ENCODE measurements at regions not wholly inside any gene's neighbourhood (a gene's known extent, or its start where the extent isn't known, plus 50 kb on each side); places are given as distances from the start of the nearest gene placed in this dataset.

GRCh38 chr4:160969925-160970324, 1193.9 kb downstream of the FSTL5 start:
- no peak overlapping the region for H3K4me3 Mint-ChIP-seq (ENCODE audit: unreplicated experiment)
- no peaks in the 10 kb centered on the region for H3K36me3 Mint-ChIP-seq (ENCODE audit: insufficient read depth, unreplicated experiment)
- no peak overlapping the region for H3K27ac Mint-ChIP-seq (ENCODE audit: low read depth, unreplicated experiment)
- TF ChIP-seq CTCF (IDR thresholded peaks at IDR 0.05; ENCODE audit: unreplicated experiment), result no peak
- POLR2A ChIA-PET, result no interaction called here
- DNase-seq (ENCODE audit: unreplicated experiment), result no peak
- CTCF ChIA-PET, result no interaction called here
- intact Hi-C loops (cut with micrococcal nuclease), result no loop called here
- no peaks in the 10 kb centered on the region for H3K4me1 Mint-ChIP-seq (ENCODE audit: insufficient read depth, unreplicated experiment)
- no peaks in the 10 kb centered on the region for H3K9me3 Mint-ChIP-seq (ENCODE audit: unreplicated experiment)
- H3K27me3 Mint-ChIP-seq (ENCODE audit: insufficient read depth, unreplicated experiment), result no peaks in the 10 kb centered on the region
- no TSS peak for BruUV-seq (replicated peaks)

DNA sequence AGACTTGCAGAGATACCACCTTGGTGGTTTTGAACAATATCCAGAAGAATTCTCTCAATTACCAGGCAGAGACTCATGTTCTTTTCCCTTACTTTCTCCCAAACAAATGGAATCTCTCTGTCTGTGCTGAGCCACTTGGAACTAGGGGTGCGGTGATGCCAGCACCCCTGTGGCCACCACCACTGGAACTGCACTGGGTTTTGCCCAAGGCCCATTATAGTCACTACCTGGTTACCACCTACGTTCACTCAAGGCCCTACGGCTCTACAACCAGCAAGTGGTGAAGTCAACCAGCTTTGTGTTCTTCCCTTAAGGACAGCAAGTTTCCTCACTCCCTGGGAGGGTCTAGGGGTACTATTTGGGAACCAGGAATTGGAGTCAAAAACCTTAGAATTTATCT, 1183.7 kb downstream of the FSTL5 start:
- H3K27ac Mint-ChIP-seq (ENCODE audit: low read depth, unreplicated experiment), result no peak overlapping the region
- POLR2A ChIA-PET, result no interaction called here
- H3K4me3 Mint-ChIP-seq (ENCODE audit: unreplicated experiment), result no peak overlapping the region
- H3K4me1 Mint-ChIP-seq (ENCODE audit: insufficient read depth, unreplicated experiment), result no peaks in the 10 kb centered on the region
- intact Hi-C loops (cut with micrococcal nuclease), result no loop called here
- H3K9me3 Mint-ChIP-seq (ENCODE audit: unreplicated experiment), result no peaks in the 10 kb centered on the region
- H3K36me3 Mint-ChIP-seq (ENCODE audit: insufficient read depth, unreplicated experiment), result no peaks in the 10 kb centered on the region
- no peak for TF ChIP-seq CTCF (IDR thresholded peaks at IDR 0.05; ENCODE audit: unreplicated experiment)
- no peak for DNase-seq (ENCODE audit: unreplicated experiment)
- CTCF ChIA-PET, result interaction anchor here (0.6 kb wide), 1 partner anchor 74 kb away, joined by 3 read pairs; no protein-coding TSS in a partner anchor
- H3K27me3 Mint-ChIP-seq (ENCODE audit: insufficient read depth, unreplicated experiment), result no peaks in the 10 kb centered on the region
- BruUV-seq (replicated peaks), result no TSS peak

DNA sequence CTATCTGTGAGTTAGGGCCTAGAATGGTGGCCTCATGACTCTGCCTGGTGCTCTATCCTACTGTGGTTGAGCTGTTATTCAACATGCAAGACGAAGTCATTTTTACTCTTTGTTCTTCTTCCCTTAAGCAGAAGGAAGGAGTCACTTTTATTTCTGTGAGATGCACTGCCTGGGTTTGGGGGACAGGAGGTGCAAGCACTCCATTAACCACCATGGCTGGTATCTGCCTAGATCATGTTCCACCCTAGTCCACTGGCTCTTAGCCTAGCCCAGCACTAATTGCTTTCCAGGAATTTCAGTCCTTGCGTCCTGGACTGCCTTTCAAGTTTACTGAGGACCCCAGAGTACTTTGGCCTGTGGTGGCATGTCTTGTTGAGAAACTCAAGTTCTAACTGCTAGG, 1182.7 kb downstream of the FSTL5 start:
- intact Hi-C loops (cut with micrococcal nuclease), result no loop called here
- ChIA-PET POLR2A (no interaction called here), CTCF (no interaction called here)
- TF ChIP-seq CTCF (IDR thresholded peaks at IDR 0.05; ENCODE audit: unreplicated experiment), result no peak
- Mint-ChIP-seq H3K27ac (ENCODE audit: low read depth, unreplicated experiment) (no peak overlapping the region), H3K4me3 (ENCODE audit: unreplicated experiment) (no peak overlapping the region), H3K36me3 (ENCODE audit: insufficient read depth, unreplicated experiment) (no peaks in the 10 kb centered on the region), H3K27me3 (ENCODE audit: insufficient read depth, unreplicated experiment) (no peaks in the 10 kb centered on the region), H3K4me1 (ENCODE audit: insufficient read depth, unreplicated experiment) (no peaks in the 10 kb centered on the region), H3K9me3 (ENCODE audit: unreplicated experiment) (no peaks in the 10 kb centered on the region)
- BruUV-seq (replicated peaks), result no TSS peak
- no peak for DNase-seq (ENCODE audit: unreplicated experiment)

- Mint-ChIP-seq H3K4me1 (ENCODE audit: insufficient read depth, unreplicated experiment) (no peaks in the 10 kb centered on the region), H3K9me3 (ENCODE audit: unreplicated experiment) (no peaks in the 10 kb centered on the region), H3K27me3 (ENCODE audit: insufficient read depth, unreplicated experiment) (no peaks in the 10 kb centered on the region), H3K27ac (ENCODE audit: low read depth, unreplicated experiment) (no peak overlapping the region), H3K36me3 (ENCODE audit: insufficient read depth, unreplicated experiment) (no peaks in the 10 kb centered on the region), H3K4me3 (ENCODE audit: unreplicated experiment) (no peak overlapping the region)
- intact Hi-C loops (cut with micrococcal nuclease), result no loop called here
- ChIA-PET CTCF (no interaction called here), POLR2A (no interaction called here)
- DNase-seq (ENCODE audit: unreplicated experiment), result no peak
- no peak for TF ChIP-seq CTCF (IDR thresholded peaks at IDR 0.05; ENCODE audit: unreplicated experiment)
- BruUV-seq (replicated peaks), result no TSS peak
Measured at GRCh38 chr4:160983035-160983434, 1180.8 kb downstream of the FSTL5 start.
